GM12875 (cell line): ENCODE measurements at regions not wholly inside any gene's neighbourhood (a gene's known extent, or its start where the extent isn't known, plus 50 kb on each side); places are given as distances from the start of the nearest gene placed in this dataset.
A peak's percentile ranks its signal among the peaks of the same experiment; 100 is the strongest.

Experiments
- H3K4me3 ChIP-seq: one replicate; pipeline ENCODE4 v1.5.1; 2011; ENCODE audit warnings: low read depth, low read length, control low read depth
- TF ChIP-seq, protein P1 (sequence below): IDR thresholded peaks from 2 replicates; pipeline ENCODE4 v1.5.1; 2011; ENCODE audit warnings: low read depth, mild to moderate bottlenecking, control low read depth, inconsistent platforms, low read length, moderate library complexity, borderline replicate concordance; ENCODE audit not compliant: insufficient read depth

DNA sequence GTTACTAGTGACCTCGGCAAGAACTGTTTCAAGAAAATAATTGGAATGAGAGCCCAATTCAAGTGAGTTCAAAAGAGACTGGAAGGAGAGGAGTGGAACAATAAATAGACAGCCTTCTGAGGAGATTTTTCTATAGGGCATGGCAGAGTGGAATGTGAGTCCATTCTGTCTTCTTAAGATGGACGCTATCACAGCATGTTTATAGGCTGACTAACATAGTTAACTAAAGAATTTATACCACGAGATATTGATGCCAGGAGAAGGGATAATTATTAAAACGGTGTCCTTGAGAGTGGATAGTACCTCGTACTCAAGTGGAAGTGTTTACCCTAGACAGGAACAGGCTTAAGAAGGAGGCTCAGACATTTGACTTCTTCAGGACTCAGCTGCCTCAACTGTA, 143.5 kb upstream of the RBBP8 start:
- H3K4me3 ChIP-seq: no peak overlapping the region
- TF ChIP-seq, protein P1, sequence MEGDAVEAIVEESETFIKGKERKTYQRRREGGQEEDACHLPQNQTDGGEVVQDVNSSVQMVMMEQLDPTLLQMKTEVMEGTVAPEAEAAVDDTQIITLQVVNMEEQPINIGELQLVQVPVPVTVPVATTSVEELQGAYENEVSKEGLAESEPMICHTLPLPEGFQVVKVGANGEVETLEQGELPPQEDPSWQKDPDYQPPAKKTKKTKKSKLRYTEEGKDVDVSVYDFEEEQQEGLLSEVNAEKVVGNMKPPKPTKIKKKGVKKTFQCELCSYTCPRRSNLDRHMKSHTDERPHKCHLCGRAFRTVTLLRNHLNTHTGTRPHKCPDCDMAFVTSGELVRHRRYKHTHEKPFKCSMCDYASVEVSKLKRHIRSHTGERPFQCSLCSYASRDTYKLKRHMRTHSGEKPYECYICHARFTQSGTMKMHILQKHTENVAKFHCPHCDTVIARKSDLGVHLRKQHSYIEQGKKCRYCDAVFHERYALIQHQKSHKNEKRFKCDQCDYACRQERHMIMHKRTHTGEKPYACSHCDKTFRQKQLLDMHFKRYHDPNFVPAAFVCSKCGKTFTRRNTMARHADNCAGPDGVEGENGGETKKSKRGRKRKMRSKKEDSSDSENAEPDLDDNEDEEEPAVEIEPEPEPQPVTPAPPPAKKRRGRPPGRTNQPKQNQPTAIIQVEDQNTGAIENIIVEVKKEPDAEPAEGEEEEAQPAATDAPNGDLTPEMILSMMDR: no peak

DNA sequence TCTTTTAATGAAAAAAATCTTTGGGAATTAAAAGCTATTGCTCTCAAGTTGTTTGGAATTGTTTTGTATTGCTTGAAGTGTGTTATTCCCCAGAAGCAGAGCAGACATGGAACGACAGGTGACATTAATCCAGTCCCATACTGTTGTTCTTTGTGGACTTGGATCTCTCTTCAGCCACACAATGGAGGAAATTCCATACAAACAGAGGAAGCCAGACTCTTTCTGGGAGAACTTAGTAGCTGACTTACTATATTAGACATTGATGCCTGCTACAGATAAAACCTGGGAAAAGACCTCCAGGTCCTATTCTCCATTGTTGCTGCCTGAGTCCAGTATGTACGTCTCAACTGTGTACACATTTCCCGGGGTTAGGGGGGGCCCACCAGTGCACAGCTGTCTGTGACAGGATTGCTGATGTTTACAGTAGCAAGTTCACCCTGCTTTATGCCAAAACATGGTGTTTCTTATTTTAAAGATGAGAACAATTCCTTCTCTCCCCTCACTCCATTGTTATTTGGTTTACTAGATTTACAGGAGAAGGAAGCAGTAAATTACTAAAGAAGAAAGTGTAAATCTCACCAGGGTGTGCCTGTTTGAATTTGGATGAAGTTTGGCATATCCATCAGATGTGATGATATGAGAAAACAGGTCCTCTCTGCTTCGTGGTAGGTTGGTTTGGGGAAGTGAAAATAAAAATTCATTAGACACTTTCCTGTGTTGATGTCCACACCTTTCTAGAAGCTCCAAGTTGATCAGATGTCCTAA, 142.4 kb upstream of the RBBP8 start:
- no peak overlapping the region for H3K4me3 ChIP-seq
- TF ChIP-seq, protein P1: no peak

DNA sequence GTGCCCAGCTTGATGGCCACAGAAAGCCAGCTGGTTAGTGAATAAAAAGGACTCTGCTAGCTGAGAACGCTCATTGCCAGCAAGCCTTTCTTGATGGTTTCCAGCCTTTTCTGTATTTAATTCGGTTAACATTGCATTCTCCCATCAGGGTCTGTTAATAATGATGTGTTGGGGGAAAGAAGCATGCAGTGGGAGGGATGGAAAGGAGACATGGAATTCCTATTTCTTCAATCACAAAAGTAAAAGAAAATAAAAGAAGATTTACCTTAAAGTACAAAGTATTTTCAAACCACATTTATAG, 141.9 kb upstream of the RBBP8 start:
- TF ChIP-seq, protein P1: no peak
- H3K4me3 ChIP-seq: no peak overlapping the region

DNA sequence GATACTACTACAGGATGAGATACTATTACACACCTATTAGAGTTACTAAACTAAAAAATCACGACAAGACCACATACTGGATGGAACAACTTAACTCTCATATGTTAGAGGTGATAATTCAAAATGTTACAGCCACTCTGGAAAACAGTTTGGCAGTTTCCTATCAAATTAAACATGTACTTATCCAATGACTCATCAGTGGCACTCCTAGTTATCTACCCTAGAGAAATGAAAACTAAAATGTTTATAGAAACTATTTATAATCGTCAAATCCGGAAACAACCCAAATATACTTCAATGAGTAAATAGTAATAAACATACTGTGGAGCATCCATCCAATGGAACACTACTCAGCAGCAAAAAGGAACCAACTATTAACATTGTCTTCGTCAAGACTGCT, 137.0 kb upstream of the RBBP8 start:
- H3K4me3 ChIP-seq: no peak overlapping the region
- TF ChIP-seq, protein P1: no peak

DNA sequence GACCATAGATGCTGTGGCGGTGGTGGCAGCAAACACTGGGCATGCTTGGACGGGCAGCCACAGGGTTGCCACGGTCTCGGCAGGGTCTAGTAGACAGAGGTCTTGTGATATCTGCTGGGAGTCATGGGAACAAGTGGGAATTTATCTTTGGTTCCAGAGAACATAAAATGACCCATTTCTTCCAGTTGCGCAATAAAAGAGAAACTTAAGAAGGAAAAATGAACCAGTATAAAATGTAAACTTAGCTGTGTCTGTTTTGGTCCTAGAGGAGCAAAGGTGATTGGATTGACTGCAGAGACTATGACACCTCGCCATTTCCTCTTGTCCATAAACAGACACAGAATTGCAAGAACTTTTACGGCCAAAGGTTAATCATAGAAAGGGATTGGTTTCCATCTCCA, 132.6 kb upstream of the RBBP8 start:
- H3K4me3 ChIP-seq: no peak overlapping the region
- TF ChIP-seq, protein P1: no peak

DNA sequence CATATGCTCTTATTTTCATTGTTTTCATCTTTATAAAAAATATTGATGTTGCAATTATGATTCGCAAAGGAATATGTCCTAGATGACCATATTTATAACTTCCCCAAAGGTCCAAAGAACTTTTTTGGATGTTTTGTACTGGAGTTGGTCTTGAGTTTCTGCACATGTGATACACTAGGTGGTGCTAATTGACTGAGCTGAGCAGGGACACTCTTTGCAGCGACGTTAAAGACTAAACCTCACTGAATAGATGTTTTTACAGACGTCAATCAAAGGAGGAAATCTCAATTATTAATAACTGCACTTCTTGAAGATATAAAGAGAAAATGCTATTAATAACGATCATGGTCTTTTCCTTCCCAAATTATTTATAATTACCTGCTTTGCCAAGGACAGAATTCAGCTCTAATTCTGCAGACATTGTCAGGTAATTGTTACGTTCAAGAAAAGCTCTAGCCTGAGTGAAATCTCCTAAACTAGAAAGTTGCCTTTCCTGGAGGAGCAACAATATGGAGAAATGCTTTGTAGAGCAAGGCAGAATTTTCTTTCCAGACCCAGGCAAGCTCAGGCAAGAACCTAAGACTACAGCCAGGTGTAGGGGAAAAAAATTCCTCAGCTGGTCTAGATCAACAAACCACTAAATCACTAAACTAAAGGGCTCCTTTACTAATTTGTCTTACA, 119.3 kb upstream of the RBBP8 start:
- TF ChIP-seq, protein P1: peak; percentile 51; the same call in 1 of the 2 replicates

DNA sequence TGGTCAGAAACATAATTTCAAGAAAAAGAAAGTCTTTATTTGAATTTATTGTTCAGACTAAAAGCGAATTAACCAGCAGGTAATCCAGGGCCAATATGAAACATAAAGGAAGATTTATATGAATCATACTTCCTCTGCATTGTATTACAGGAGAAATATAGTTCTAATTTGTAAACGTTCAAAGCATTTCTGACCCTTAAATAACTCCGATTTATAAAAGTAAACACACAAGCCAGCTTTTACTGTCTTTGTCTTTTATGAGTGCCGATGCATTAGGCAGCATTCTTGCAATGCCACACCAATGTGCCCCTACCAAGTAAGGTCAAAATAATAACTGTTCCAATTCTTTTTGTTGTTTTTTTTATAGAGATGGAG, 118.8 kb upstream of the RBBP8 start:
- TF ChIP-seq, protein P1: no peak
- no peak overlapping the region for H3K4me3 ChIP-seq

More for the DNA sequence above, 119.3 kb upstream of the RBBP8 start:
- H3K4me3 ChIP-seq: no peak overlapping the region
